ENCODE measurements at regions not wholly inside any gene's neighbourhood (a gene's known extent, or its start where the extent isn't known, plus 50 kb on each side); places are given as distances from the start of the nearest gene placed in this dataset.

GRCh38 chr5:135195270-135195608 is 161.2 kb upstream of the PITX1 start:
- Histone ChIP-seq H3K79me2 (ENCODE audit: control insufficient read depth, insufficient read depth, low read length) (no peaks in the 10 kb centered on the region), H3K36me3 (ENCODE audit: control insufficient read depth in 2 of 2, insufficient read depth in 2 of 2, low read length in 1 of 2) (no peaks in the 10 kb centered on the region), H3K9me3 (replicated peaks; ENCODE audit: control insufficient read depth, insufficient read depth, low read length) (no peaks in the 10 kb centered on the region; the same call in 2 of the 3 replicates), H3K9ac (ENCODE audit: control insufficient read depth, insufficient read depth, low read length) (no peak overlapping the region), H3K4me1 (ENCODE audit: control insufficient read depth, insufficient read depth, low read length) (no peaks in the 10 kb centered on the region), H3K4me2 (ENCODE audit: control insufficient read depth, insufficient read depth) (no peak overlapping the region), H3K4me3 (no peak overlapping the region), H3K27me3 (replicated peaks in 1 of 2; ENCODE audit: control insufficient read depth in 2 of 2, insufficient read depth in 2 of 2, low read length in 1 of 2) (no peaks in the 10 kb centered on the region; a peak in 2 of 4 replicates), H3K27ac (ENCODE audit: control insufficient read depth, insufficient read depth) (no peak overlapping the region), H2AFZ (ENCODE audit: control insufficient read depth, low read depth, low read length) (no peak overlapping the region), H4K20me1 (ENCODE audit: control insufficient read depth, insufficient read depth) (no peaks in the 10 kb centered on the region)
- ATAC-seq (no peak), DNase-seq (ENCODE audit: low read depth, low spot score) (no peak), FAIRE-seq (no peak)
- WGBS (ENCODE audit: insufficient coverage, insufficient replicate concordance, low lambda C conversion rate, missing lambda C conversion rate), result 5% methylated on average over 3 of the region's 3 CpGs
- ChIA-PET SMC1A (ENCODE audit: uncharacterized antibody, unreplicated experiment) (interaction anchor here (0.6 kb wide), 1 partner anchor 282 kb away, joined by 3 read pairs; no protein-coding TSS in a partner anchor), CTCF (interaction anchor here (1.4 kb wide), 1 partner anchor 11 kb away, joined by 4 read pairs; no protein-coding TSS in a partner anchor), POLR2A (no interaction called here), RAD21 (ENCODE audit: unreplicated experiment) (no interaction called here)
- TF ChIP-seq JUND (IDR thresholded peaks at IDR 0.05; ENCODE audit: low read depth, low read length), result no peak
- no peak for TF ChIP-seq PRDM15 (CRISPR knock-in tag; IDR thresholded peaks at IDR 0.05)
- no peak for TF ChIP-seq PAX8 (IDR thresholded peaks at IDR 0.05)
- TF ChIP-seq NR2C1 (IDR thresholded peaks at IDR 0.05), result no peak
- TF ChIP-seq TCF3 (IDR thresholded peaks at IDR 0.05; ENCODE audit: borderline replicate concordance, insufficient read depth, low read depth, low read length), result no peak
- no peak for TF ChIP-seq HSF1 (IDR thresholded peaks at IDR 0.05; ENCODE audit: low read depth, low read length)
- TF ChIP-seq ZBTB33 (IDR thresholded peaks at IDR 0.05), result no peak
- TF ChIP-seq PKNOX1 (IDR thresholded peaks at IDR 0.05), result no peak
- no peak for TF ChIP-seq SP1 (IDR thresholded peaks at IDR 0.05; ENCODE audit: low read depth, low read length)
- no peak for TF ChIP-seq EZH2 (IDR thresholded peaks at IDR 0.05; ENCODE audit: borderline replicate concordance, control insufficient read depth, low read depth, low read length)
- no TSS peak for BruUV-seq (replicated peaks)
- in situ Hi-C loops (cut with MboI) (loop anchor here (25.0 kb wide), 1 partner anchor 458 kb away; the partner anchor contains the start of gene CAMLG), intact Hi-C loops (cut with micrococcal nuclease; ENCODE audit: unreplicated experiment) (loop anchor here (10.0 kb wide), 1 partner anchor 460 kb away; the partner anchor contains the start of gene CAMLG)
